Activated T-cell treated with anti-CD3 and anti-CD28 coated beads for 4 hours (primary cell): ENCODE measurements at regions not wholly inside any gene's neighbourhood (a gene's known extent, or its start where the extent isn't known, plus 50 kb on each side); places are given as distances from the start of the nearest gene placed in this dataset.

Source experiments
- DNase-seq: peaks from one replicate; pipeline ENCODE4 v3.0.0-alpha.2; 2020

- no peak for DNase-seq
Observed at GRCh38 chr3:107062787-107063186, 314.5 kb upstream of the CCDC54 start.

DNA sequence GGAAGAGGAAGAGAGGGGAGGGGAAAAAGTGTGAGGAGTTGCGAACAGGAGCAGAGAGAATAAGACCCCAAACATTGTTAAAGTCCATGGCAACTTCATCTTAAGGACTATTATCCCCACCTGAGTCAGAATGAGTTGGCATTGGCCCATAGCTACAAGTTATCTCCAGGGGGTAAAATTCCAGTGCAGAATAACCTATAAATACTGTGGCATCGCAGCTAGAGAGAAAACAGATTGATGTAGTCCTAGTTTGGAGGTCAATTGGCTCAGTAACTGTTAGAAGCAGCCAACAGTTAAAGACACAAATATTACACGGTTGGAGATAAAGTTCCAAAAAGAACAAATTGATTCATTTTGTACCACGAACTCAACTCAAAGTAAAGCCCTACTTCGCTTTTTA is 313.9 kb upstream of the CCDC54 start:
- no peak for DNase-seq

DNA sequence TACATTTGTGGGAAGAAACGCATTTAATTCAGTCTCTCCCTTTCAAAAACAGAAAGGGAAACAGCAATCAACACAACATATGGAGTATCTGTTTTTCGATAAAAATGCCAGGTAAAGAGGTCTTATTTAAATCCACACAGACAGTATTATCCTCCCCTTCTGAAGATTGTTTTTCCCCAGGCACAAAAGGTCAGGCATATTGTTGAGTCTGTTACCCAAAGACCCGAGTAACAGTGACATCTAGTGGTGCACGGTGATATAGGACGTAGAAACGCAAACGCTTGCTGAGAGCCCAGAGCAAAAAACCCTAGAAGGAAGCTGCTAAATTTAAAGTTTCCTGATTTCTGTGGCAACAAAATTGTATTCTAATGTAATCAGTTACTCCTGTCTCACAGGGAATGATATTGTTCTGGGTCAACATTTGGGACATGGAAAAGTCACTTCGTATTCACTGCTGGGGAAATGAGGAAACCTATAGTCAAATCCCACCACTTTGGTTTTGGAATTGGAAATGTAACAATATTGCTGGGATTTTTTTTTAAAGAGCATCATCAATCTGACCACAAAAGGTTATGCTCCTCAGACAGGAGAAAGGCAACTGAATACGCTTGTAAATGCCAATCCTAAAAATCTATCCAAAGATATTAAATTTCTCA is 312.7 kb upstream of the CCDC54 start:
- peak; percentile 49 for DNase-seq

- DNase-seq = no peak
Observed at GRCh38 chr3:107065094-107065861, 312.0 kb upstream of the CCDC54 start.

DNA sequence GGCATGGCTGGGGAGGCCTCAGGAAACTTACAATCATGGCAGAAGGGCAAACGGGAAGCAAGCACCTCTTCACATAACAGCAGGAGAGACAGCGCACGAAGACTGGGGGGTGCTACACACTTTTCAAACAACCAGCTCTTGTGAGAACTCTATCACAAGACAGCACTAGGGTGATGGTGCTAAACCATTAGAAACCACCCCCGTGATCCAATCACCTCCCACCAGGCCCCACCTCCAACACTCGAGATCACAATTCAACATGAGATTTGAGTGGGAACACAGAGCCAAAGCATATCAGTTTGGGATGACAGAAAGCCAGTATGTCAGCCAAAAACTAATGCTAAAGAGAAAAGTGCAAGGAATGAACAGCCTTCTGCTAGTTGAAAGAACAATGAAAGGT is 309.8 kb upstream of the CCDC54 start:
- no peak for DNase-seq

- no peak for DNase-seq
Observed at GRCh38 chr3:107068980-107069379, 308.3 kb upstream of the CCDC54 start.

DNA sequence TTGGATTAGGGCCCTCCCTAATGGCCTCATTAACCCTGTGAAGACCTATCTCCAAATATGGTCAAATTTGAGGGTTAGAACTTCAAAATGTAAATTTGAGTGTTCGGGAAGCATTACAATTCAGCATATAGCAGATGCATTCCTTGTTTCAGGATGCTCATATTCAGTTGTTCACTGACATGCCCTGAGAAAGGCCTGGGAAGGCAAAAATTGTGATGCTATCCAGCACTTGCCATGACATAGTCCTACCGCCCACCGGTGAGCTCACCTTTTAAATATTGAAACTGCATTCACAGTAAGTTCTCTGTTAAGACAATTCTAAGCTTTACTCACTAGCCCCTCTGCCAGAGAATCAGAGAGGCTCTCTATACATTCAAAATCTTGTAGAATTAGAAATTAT is 300.3 kb upstream of the CCDC54 start:
- DNase-seq = no peak

DNA sequence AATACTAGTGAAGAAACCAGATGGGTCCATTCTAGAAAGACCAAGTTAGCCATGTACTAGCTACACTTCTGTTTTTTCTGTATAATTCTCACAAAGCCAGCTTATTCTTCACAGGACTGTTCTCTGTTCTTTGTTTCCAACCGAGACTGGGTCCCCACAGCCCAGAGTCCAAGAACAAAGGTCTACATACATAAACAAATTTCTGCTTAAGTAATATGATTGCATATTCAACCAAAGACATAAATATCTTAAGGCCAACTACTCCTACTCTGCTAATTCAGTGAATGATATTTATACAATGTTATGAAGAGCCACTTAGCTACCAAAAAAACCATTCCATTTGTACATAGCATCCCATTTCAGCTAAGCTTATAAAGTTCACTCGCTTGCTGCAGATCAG is 299.8 kb upstream of the CCDC54 start:
- DNase-seq = no peak

- DNase-seq = no peak
Observed at GRCh38 chr3:107082527-107082926, 294.7 kb upstream of the CCDC54 start.

DNA sequence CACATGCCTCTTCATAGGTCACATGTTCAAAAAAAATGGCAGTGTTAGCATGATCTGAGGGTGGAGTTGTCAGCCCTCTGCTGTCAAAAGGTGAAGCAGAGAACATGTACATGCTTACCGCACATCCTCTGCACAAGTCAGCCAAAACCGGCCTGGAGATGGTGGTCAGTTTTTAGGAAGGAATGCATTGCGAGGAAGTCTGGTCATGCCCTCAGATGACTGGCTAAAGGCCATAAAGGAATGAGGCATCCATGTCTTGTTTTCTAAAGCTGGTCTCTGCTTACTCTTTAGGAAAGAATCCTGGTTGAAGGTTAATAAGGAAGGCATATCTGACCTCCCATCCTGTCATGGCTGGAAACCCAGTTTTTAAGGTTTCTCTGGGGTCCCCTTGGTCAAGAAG is 292.0 kb upstream of the CCDC54 start:
- no peak for DNase-seq

DNA sequence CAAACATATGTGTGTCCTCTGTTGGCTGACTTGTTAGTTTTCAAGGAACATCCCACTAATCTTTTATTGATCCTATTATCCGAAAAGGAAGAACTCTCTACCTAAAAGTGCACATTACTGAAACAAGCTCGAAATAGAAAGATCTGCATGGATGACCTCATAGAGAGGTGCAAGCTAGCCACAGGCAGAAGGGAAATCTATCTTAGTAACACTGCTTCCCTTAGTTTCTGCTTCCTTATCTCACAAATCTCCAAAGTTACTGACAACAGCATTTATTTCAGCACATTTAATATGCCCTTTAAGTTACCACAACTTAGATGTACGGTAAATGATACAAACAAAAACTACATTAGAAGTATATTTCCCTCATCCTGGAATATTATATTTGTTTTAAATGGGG is 285.1 kb upstream of the CCDC54 start:
- DNase-seq = no peak

GRCh38 chr3:107098864-107099263 is 278.4 kb upstream of the CCDC54 start:
- no peak for DNase-seq

DNA sequence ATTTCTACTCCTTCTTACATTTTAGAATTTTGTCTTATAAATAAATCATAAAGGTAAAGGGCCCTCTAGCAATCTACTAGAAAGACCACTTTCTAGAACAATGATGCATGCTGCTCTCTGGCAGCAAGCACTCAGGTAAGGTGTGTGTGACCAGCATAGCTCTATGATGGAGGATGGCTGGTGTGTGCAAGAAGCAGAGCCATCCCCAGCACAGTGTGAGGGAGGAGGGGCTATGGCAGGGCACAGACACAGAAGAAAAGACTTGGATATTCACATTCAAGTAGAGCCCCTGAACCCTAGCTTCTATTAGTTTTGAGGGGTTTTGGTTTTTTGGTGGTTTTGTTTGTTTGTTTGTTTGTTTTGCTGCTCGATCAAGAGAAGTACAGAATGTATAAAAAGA is 277.1 kb upstream of the CCDC54 start:
- no peak for DNase-seq

DNA sequence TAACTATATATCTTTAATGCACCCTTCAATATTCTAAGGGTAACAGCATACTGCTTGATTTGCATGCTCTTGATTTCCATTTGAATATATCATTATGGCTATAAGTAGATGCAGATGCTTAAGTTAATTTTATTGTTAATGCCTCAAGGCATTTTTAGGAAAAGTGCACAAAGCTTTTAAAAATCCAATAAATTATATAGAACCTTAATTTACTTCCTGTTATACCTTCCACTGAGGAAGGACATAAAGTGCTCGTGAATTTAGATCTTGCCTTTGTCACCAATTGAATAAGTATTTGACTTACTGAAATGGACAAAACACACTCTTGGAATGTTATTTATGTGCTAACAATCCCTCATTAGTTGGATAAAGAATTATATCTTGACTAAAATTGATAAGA is 276.7 kb upstream of the CCDC54 start:
- no peak for DNase-seq

GRCh38 chr3:107103786-107104185 is 273.5 kb upstream of the CCDC54 start:
- no peak for DNase-seq

GRCh38 chr3:107106316-107106715 is 270.9 kb upstream of the CCDC54 start:
- no peak for DNase-seq

GRCh38 chr3:107106907-107107306 is 270.3 kb upstream of the CCDC54 start:
- no peak for DNase-seq

- no peak for DNase-seq
Observed at GRCh38 chr3:107110596-107111305, 266.5 kb upstream of the CCDC54 start.

DNA sequence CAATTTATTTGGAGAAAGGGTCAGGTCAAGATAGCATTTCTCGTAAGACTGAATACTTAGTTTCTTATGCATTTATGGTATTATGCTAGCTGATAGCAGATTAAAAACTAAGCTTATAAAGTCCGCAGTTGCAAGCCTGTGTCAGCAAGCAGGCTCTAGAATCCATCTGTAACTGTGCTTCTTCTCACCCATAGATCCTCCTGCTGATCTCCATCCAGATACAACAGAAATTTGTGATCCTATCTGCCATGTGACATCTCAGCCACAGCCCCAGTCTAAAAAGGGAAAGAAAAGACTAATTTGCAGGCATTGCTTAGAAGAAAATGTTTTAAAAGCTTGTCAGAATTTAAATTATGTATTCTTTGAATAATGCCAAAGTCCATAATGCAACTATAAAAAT is 265.4 kb upstream of the CCDC54 start:
- no peak for DNase-seq

DNA sequence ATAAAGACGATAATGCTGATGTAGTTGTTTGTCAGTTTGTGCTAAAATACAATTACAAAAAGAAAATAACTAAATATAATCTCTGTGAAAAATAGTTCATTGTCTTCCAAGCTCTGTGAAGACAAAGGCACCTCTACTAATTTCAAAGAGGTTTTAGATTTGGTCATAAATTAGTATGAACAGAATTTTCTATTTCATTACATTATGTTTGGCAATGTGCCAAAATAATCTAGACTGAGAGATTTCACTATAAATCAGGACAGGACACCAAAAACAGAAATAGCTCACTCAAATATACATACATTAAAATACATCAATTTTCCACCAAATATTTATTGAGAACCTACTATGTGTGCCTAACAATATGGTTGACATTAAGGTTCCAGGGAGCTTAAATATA is 264.9 kb upstream of the CCDC54 start:
- no peak for DNase-seq

DNA sequence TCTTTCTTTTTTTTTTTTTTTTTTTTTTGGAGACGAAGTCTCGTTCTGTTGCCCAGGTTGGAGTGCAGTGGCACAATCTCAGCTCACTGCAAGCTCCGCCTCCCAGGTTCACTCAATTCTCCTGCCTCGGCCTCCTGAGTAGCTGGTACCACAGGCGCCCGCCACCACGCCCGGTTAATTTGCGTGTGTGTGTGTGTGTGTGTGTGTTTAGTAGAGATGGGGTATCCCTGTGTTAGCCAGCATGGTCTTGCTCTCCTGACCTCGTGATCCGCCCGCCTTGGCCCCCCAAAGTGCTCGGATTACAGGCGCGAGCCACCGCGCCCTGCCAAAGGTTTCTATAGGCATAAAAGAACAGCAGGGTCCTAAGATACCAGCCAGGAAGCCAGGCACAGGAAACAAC is 261.0 kb upstream of the CCDC54 start:
- no peak for DNase-seq

DNA sequence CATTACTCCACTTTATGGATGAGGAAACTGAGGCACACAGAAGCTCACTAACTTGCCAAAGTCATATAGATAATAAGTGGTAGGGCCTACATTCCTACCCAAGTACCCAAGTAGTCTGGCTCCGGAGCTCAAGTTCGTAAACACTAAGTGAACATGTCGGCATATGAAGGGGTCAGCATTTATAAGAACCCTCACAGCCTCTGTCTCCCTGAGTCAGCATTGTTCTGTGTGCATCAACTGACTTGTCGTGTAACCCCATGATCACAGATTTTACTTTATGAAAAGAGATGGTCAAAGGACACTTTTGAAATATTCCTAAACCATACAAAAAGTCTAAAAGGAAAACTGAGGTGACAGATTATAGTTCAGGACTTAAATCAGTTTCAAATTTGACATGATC is 260.1 kb upstream of the CCDC54 start:
- DNase-seq = no peak

DNA sequence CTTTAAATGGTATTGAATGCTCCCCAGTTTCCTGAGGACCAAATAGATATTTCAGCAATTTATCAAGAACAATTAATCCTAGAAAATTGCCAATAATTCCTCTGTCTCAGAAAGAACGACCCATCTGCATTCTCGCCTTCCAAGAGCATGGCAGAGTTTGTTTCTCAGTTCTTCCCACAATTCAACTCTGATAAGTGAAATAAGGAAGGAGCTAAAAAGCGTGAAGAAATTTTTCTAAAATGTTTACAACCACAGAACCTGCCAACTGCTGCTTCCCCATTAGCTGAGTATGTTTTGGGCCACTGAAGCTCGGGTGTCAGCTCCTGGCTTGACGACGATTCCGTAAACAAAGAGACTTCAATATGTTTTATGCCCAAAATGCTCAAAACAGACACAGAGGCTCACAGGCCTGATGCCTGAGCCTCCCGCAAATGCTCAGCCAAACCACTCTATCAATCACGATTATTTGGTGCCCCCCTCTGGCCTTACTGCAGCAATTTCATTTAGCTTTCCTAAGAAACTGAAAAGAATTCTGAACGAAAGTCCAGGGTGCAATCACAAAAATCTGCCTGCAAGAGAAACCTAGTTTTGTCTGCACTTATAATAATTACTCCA is 259.2 kb upstream of the CCDC54 start:
- DNase-seq = no peak

DNA sequence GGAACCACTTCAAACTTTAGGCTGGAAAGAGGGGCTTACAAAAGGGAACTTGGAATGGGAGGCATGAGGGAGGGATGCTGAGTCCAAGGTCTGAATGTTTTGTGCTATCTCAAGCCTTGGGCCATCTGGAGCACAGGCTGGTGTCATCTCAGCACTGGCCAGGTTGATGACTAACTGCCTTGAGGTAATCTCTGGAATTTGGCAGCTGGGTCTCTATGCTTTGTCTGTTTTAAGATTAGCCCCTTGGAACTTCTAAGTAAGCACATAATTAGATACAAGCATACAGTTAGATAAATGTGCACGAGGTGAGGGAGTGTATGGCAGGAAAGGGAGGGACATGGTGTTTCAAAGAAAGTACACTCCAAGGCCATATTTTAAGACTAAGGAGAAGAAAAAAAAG is 252.4 kb upstream of the CCDC54 start:
- no peak for DNase-seq
